HepG2 (cell line): ENCODE measurements at regions not wholly inside any gene's neighbourhood (a gene's known extent, or its start where the extent isn't known, plus 50 kb on each side); places are given as distances from the start of the nearest gene placed in this dataset.

ENCODE experiments used
- CREBL2 ChIP-seq: sonication (generic); formaldehyde crosslinking; IDR thresholded peaks from 2 replicates; pipeline ENCODE4 v1.8.1; 2023; ENCODE audit warnings: missing genetic modification reagents, mild to moderate bottlenecking, borderline replicate concordance
- NFAT5 ChIP-seq: sonication (generic); formaldehyde crosslinking; IDR thresholded peaks from 2 replicates; pipeline ENCODE4 v1.4.0; 2020; ENCODE audit warnings: missing genetic modification reagents
- RBM39 ChIP-seq: fragments of 200-400 bp; formaldehyde crosslinking; IDR thresholded peaks from one replicate; pipeline ENCODE4 v1.6.1; 2018; ENCODE audit warnings: antibody characterized with exemption, mild to moderate bottlenecking, low read depth, low read length; ENCODE audit not compliant: poor library complexity, severe bottlenecking
- ZBTB10 ChIP-seq: sonication (generic); formaldehyde crosslinking; IDR thresholded peaks from 2 replicates; pipeline ENCODE4 v1.4.0; 2020; ENCODE audit warnings: missing genetic modification reagents, borderline replicate concordance
- ZNF703 ChIP-seq: sonication (generic); formaldehyde crosslinking; IDR thresholded peaks from 2 replicates; pipeline ENCODE4 v1.5.1; 2020; ENCODE audit warnings: missing genetic modification reagents, mild to moderate bottlenecking, moderate library complexity, borderline replicate concordance

- TF ChIP-seq NFAT5 (CRISPR knock-in tag) (no peak), RBM39 (no peak), ZNF703 (no peak), CREBL2 (CRISPR knock-in tag) (no peak), ZBTB10 (CRISPR knock-in tag) (no peak)
These were observed 158.2 kb upstream of the IL12B start (continued) for GRCh38 chr5:159488516-159488915.
